HUES64 (cell line): ENCODE measurements at regions not wholly inside any gene's neighbourhood (a gene's known extent, or its start where the extent isn't known, plus 50 kb on each side); places are given as distances from the start of the nearest gene placed in this dataset.

Experiments
- H3K27ac ChIP-seq: 2 replicates; pipeline ENCODE4 v1.7.0; 2013; ENCODE audit warnings: low read depth, low read length, inconsistent platforms
- H3K27me3 ChIP-seq: 2 replicates; pipeline ENCODE4 v1.6.1; 2013; ENCODE audit warnings: mild to moderate bottlenecking, low read length; ENCODE audit not compliant: insufficient read depth
- H3K36me3 ChIP-seq: 2 replicates; pipeline ENCODE4 v1.6.1; 2013; ENCODE audit warnings: mild to moderate bottlenecking, low read length; ENCODE audit not compliant: insufficient read depth
- H3K4me1 ChIP-seq: 2 replicates; pipeline ENCODE4 v1.6.1; 2013; ENCODE audit warnings: mild to moderate bottlenecking, low read length, moderate library complexity; ENCODE audit not compliant: insufficient read depth
- H3K4me3 ChIP-seq: 2 replicates; pipeline ENCODE4 v1.5.1; 2013; ENCODE audit warnings: mild to moderate bottlenecking, low read length, moderate library complexity
- H3K9ac ChIP-seq: 2 replicates; pipeline ENCODE4 v1.6.1; 2013; ENCODE audit warnings: mild to moderate bottlenecking, low read depth, low read length
- H3K9me3 ChIP-seq: 2 replicates; pipeline ENCODE4 v1.6.1; 2013; ENCODE audit warnings: low read depth, low read length; ENCODE audit not compliant: insufficient read depth
- whole genome bisulfite sequencing: fragments of 150-250, 120-280 bp; methylation state at CpG from one replicate; pipeline ENCODE4 v1.1.7; 2013; ENCODE audit warnings: missing lambda C conversion rate; 5-methylcytosine and 5-hydroxymethylcytosine counted together

DNA sequence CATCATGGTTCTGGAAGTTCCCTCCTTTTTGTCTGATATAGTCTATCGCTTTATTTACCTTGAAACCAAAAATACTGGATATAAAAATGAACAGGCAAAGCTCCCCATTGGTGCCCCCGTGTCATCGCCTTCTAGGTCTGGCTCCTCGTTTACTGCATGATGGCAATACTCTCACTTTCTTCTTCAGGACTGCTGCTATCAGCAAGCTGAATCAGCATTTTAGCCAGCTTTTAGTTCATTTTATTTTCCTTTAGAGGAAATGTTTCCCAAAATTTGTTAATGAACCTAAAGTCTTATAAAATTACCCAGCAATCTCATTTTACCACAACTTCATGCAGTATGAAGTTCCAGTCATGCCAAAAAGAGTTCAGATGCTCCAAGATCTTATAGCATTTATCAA is 80.5 kb downstream of the ZIC3 start:
- 0 out of 2 replicates have a peak, but pooled peaks cover 6% of the 10 kb centered on the region for H3K4me1 ChIP-seq
- no peaks in the 10 kb centered on the region for H3K9me3 ChIP-seq
- H3K4me3 ChIP-seq: no peak overlapping the region
- no peak overlapping the region for H3K9ac ChIP-seq
- no peak overlapping the region for H3K27ac ChIP-seq
- no peaks in the 10 kb centered on the region for H3K36me3 ChIP-seq
- WGBS: 85% methylated on average over 4 of the region's 4 CpGs
- H3K27me3 ChIP-seq: no peaks in the 10 kb centered on the region

DNA sequence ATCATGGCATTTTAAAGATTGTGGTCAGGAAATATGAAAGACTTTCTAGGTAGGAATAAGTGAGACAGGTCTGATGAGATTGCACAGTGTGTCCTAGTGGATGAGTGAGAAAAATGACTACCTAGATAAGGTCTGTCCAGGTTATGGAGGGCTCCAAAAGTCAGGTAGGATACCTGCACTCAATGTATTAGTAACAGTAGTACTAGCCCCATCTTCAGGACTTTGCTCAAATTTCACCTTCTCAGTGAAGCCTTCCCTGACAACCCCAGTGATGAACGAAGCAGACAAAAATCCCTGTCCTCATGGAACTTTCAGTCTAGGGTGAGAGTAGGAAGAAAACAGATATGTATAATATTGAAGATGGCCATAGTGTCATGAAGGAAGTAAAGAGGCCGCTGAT is 85.7 kb downstream of the ZIC3 start:
- Histone ChIP-seq H3K27me3 (no peaks in the 10 kb centered on the region), H3K9ac (no peak overlapping the region), H3K36me3 (no peaks in the 10 kb centered on the region), H3K4me3 (no peak overlapping the region), H3K4me1 (no peaks in the 10 kb centered on the region), H3K9me3 (no peaks in the 10 kb centered on the region), H3K27ac (no peak overlapping the region)
- WGBS: 88% methylated on average over 2 of the region's 2 CpGs

DNA sequence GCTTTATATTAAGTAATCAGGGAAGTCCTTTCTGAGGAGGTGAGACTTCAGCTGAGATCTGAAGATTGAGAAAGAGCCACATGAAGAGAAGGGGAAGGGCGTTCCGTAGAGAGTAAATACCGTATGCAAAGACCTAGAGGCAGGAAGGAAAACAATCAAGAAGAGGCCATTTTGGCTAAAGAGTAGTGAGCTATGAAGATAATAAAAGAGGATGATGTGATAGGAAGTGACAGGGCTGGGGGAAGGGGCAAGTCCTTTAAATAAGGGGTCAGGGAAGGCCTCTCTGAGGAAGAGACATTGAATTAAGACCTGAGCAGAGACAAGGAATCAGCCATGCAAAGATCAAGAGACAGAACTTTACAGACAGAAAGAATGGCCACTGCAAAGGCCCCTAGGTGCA is 86.2 kb downstream of the ZIC3 start:
- no peaks in the 10 kb centered on the region for H3K4me1 ChIP-seq
- H3K27me3 ChIP-seq: no peaks in the 10 kb centered on the region
- H3K27ac ChIP-seq: no peak overlapping the region
- H3K9ac ChIP-seq: no peak overlapping the region
- no peaks in the 10 kb centered on the region for H3K36me3 ChIP-seq
- H3K4me3 ChIP-seq: no peak overlapping the region
- H3K9me3 ChIP-seq: no peaks in the 10 kb centered on the region
- 78% methylated on average over 3 of the region's 3 CpGs for WGBS

DNA sequence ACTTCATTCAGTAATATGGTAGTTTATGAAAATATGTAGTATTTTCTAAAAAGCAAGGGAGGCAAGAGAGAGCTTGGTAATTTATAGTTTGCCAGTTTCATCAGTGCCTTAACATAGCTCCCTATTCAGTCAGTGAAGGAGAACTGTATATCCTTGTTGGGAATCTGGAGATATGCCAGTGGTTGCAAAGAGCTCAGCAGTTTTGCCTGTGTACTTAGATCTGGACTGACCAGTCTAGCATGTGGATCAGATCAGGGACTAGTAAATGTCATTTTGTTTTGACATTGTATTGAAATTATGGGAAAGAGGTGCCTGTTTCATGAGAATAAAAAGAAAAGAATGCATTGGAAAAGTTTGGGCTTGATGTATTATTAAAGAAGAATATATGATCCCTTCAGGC is 88.6 kb downstream of the ZIC3 start:
- no peak overlapping the region for H3K9ac ChIP-seq
- no peak overlapping the region for H3K4me3 ChIP-seq
- no peaks in the 10 kb centered on the region for H3K9me3 ChIP-seq
- H3K27ac ChIP-seq: no peak overlapping the region
- no peaks in the 10 kb centered on the region for H3K27me3 ChIP-seq
- no peaks in the 10 kb centered on the region for H3K4me1 ChIP-seq
- no peaks in the 10 kb centered on the region for H3K36me3 ChIP-seq

DNA sequence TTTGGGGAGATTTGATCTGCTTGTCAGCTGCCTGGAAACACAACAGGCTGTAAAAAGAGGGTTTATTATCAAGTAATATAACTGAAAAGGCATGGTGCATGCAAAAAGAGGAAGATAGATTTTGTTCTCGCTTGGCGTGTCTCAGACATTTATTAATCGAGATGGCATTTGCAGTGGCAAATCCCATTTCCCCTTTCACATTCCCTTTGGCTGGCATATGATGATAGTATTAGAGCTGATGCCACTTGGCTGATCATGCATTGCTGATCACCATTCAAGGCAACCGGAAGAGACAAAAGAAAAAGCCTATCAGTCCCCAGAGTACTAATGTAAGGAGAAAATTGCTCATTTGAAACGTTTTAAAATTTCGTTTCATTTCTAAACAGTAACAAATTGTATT is 101.8 kb downstream of the ZIC3 start:
- no peak overlapping the region for H3K27ac ChIP-seq
- WGBS: 83% methylated on average over 1 of the region's 6 CpGs
- no peaks in the 10 kb centered on the region for H3K4me1 ChIP-seq
- H3K36me3 ChIP-seq: no peaks in the 10 kb centered on the region
- H3K9ac ChIP-seq: no peak overlapping the region
- H3K9me3 ChIP-seq: no peaks in the 10 kb centered on the region
- no peaks in the 10 kb centered on the region for H3K27me3 ChIP-seq
- H3K4me3 ChIP-seq: no peak overlapping the region

DNA sequence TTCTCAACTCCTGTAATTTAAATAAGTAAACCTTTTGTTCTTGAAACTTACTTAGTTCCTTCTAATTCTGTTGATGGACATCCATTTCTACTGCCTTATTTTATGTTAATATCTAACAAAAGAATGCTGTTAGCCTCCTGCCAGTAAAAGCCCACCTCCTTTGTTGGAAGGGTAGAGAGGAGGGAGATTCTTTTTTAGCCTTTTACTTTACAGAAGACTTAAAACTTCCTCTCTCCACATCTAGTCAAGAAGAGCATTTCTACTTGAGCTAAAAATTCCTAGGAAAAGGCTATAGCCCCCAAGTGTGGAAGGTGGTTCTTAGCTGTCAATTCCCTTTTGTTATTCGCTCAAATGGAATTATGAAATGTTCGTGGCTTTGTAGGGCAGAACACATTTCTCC is 118.7 kb downstream of the ZIC3 start:
- Histone ChIP-seq H3K27me3 (no peaks in the 10 kb centered on the region), H3K9me3 (no peaks in the 10 kb centered on the region), H3K36me3 (no peaks in the 10 kb centered on the region), H3K4me3 (no peak overlapping the region), H3K9ac (no peak overlapping the region), H3K4me1 (peaks cover 22% of the 10 kb centered on the region), H3K27ac (peak overlapping the region; percentile 76; the same call in 1 of the 2 replicates)
- 0% methylated on average over 2 of the region's 2 CpGs for WGBS

DNA sequence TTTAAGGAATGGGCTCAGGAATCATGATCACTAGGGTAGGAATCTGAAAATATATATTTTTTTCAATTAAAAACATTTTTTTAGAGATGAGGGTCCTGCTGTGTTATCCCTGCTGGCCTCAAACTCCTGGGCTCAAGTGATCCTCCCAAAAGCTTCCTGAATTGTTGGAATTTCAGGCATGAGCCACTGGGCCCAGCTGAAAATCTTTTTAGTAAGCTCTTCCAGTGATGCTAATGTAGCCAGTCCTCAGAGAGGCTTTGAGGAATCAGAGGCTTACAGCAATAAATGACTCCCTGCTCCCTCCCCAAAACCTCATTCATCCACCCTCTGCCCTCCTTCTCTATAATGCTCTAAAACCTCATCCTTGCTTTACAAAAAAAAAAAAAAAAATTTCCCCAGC is 129.5 kb downstream of the ZIC3 start:
- H3K27ac ChIP-seq: no peak overlapping the region; the same call in 1 of the 2 replicates

DNA sequence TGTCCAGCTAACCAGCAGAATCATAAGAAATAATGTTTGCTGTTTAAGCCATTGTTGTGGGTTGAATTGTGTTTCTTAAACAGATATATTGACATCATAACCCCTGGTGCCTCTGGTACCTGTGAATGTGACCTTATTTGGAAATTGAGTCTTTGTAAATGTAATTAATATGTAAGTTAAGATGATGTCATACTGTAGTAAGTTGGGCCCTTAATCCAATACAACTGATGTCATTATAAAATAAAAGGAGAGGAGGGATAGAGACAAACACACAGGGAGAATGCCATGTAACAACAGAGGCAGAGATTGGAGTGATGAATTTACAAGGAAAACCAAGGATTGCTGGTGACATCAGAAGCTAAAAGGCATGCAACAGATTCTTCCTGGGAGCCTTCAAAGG is 141.4 kb downstream of the ZIC3 start:
- Histone ChIP-seq H3K27me3 (no peaks in the 10 kb centered on the region), H3K4me3 (no peak overlapping the region), H3K36me3 (no peaks in the 10 kb centered on the region), H3K9ac (no peak overlapping the region), H3K4me1 (no peaks in the 10 kb centered on the region), H3K27ac (no peak overlapping the region), H3K9me3 (no peaks in the 10 kb centered on the region)

More for the DNA sequence above, 129.5 kb downstream of the ZIC3 start:
- Histone ChIP-seq H3K4me3 (no peak overlapping the region), H3K9ac (no peak overlapping the region), H3K4me1 (0 out of 2 replicates have a peak, but pooled peaks cover 11% of the 10 kb centered on the region), H3K27me3 (no peaks in the 10 kb centered on the region), H3K9me3 (no peaks in the 10 kb centered on the region), H3K36me3 (no peaks in the 10 kb centered on the region)

DNA sequence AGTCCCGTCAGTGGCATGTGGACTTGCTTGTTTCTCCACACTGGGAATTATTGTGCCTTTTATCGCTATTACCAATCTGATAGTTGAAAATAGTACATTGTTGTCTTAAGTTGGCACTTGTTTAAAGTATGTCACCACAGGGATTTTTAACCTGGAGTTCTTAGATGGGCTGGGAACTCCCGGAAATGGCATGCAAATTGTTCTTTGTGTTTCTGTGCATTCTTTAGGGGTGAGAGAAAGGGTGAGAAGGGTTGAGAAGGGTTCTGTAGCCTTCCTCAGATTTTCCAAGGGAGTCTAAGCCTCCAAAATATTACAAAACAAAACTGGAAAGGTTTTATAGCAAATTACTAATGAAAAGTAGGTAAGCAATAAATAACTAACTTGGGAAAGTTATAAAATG is 176.9 kb downstream of the ZIC3 start:
- 63% methylated on average over 3 of the region's 3 CpGs for WGBS
- no peaks in the 10 kb centered on the region for H3K27me3 ChIP-seq
- no peaks in the 10 kb centered on the region for H3K36me3 ChIP-seq
- H3K4me3 ChIP-seq: no peak overlapping the region
- peaks cover 37% of the 10 kb centered on the region for H3K4me1 ChIP-seq
- no peaks in the 10 kb centered on the region for H3K9me3 ChIP-seq
- peak overlapping the region; percentile 60; the same call in 1 of the 2 replicates for H3K27ac ChIP-seq
- H3K9ac ChIP-seq: no peak overlapping the region

DNA sequence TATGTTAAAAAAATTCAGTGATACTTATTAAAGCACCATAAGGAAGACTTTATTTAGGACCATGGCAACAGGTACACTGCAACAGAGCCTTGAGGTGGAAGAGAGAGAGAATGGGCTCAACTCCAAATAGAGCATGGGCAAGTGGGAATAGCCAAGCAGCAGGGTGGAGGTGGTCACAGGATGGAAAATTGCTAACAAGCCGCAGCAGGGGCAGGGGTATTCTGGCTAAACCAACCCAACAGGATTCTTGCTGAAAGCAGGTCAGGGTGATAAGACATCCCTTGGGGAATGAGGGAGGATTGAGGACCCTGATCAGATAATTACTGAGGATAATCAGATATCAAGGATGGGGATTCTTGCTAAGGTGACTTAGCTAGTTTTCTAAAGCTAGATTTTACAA is 177.5 kb downstream of the ZIC3 start:
- Histone ChIP-seq H3K9ac (no peak overlapping the region), H3K4me1 (peaks cover 43% of the 10 kb centered on the region), H3K27me3 (no peaks in the 10 kb centered on the region), H3K36me3 (no peaks in the 10 kb centered on the region), H3K4me3 (no peak overlapping the region), H3K27ac (peak overlapping the region; percentile 60; the same call in 1 of the 2 replicates), H3K9me3 (no peaks in the 10 kb centered on the region)
- WGBS: 72% methylated on average over 1 of the region's 1 CpG

DNA sequence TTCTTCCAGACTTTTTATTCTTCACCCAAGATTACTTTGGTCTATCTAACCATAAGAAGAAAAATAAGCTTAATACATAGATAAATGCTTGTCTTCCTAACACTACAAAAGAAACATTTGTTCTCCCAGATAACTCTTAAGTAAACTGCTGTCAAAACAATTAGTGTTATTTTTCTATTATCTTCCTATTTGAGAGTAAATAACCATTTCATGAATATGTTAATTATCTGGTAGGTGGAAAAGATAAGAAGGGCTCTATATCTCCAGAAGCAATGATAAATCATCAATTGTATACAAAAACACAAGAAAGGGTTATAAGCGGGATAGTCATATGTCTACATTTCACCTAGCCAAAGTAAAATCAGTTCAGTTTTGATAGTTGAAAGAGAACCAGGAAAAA is 180.4 kb downstream of the ZIC3 start:
- H3K4me1 ChIP-seq: peaks cover 67% of the 10 kb centered on the region
- H3K4me3 ChIP-seq: no peak overlapping the region
- no CpG with 5 or more reads among the region's 1 CpG for WGBS
- H3K9ac ChIP-seq: no peak overlapping the region
- peak overlapping the region; percentile 73 for H3K27ac ChIP-seq
- no peaks in the 10 kb centered on the region for H3K9me3 ChIP-seq
- no peaks in the 10 kb centered on the region for H3K27me3 ChIP-seq
- no peaks in the 10 kb centered on the region for H3K36me3 ChIP-seq

DNA sequence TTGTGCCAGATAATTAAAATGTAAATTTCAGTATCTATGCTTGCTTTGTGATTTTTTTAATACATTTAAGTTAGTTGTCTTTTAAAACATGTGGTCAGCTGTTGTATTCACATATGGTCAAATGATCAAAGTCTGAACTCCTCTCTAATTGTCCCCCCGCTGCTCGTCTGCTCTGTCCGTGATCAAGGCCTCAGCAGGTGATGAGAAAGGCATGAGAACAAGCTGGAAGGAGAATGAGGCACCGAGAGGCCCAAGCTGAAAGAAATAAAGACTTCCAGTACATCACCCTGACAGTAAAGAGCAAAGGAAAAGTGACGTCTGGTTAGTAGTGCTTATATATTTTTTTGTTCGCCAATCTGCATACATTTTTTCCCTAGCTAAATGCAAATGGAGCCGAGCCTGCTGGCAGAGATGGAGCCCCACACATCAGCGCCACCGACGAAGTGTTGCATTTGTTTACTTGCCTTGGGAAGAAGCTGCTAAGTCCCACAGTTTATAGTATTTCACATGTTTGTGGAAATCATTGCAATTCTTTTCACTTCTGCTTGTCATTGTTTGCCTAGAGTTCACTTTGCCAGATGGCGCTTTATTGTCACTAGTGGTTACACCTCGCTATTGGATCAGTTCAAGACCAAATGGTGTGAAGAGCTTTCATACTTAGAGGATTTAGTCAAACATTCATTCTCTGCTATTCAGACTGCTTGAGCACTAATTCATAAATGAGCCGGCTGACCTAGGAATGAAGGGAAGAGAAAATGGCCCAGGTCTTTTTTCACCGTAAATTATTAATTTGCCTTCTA is 181.5 kb downstream of the ZIC3 start:
- Histone ChIP-seq H3K36me3 (no peaks in the 10 kb centered on the region), H3K4me1 (peaks cover 61% of the 10 kb centered on the region), H3K27ac (peak overlapping the region; percentile 73), H3K9ac (peak overlapping the region; percentile 29), H3K27me3 (no peaks in the 10 kb centered on the region), H3K9me3 (no peaks in the 10 kb centered on the region), H3K4me3 (peak overlapping the region; percentile 30)
- WGBS: 0% methylated on average over 9 of the region's 14 CpGs
